Kidney glomerular epithelial cell (primary cell): ENCODE measurements at regions not wholly inside any gene's neighbourhood (a gene's known extent, or its start where the extent isn't known, plus 50 kb on each side); places are given as distances from the start of the nearest gene placed in this dataset.

Experiments used
- DNase-seq: peaks from one replicate; lab custom pipeline; 2025; lab: John Stamatoyannopoulos, UW

GRCh38 chr12:105804591-105805265, 334.0 kb downstream of the NUAK1 start:
- no peak for DNase-seq

- DNase-seq, result no peak
These were observed 332.9 kb downstream of the NUAK1 start for GRCh38 chr12:105805730-105806399.

GRCh38 chr12:105806400-105806770, 332.4 kb downstream of the NUAK1 start:
- no peak for DNase-seq

GRCh38 chr12:105812366-105812765, 326.4 kb downstream of the NUAK1 start:
- no peak for DNase-seq

- DNase-seq, result no peak
These were observed 325.6 kb downstream of the NUAK1 start for GRCh38 chr12:105813201-105813600.

GRCh38 chr12:105814283-105814682, 324.5 kb downstream of the NUAK1 start:
- DNase-seq, result no peak

GRCh38 chr12:105819549-105819948, 319.2 kb downstream of the NUAK1 start:
- no peak for DNase-seq

GRCh38 chr12:105820429-105821125, 318.2 kb downstream of the NUAK1 start:
- DNase-seq, result peak; percentile 10

GRCh38 chr12:105822131-105823105, 316.3 kb downstream of the NUAK1 start:
- no peak for DNase-seq

- no peak for DNase-seq
These were observed 314.9 kb downstream of the NUAK1 start for GRCh38 chr12:105823810-105824209.

GRCh38 chr12:105825141-105825540, 313.6 kb downstream of the NUAK1 start:
- DNase-seq, result peak; percentile 73

- no peak for DNase-seq
These were observed 307.4 kb downstream of the NUAK1 start for GRCh38 chr12:105831372-105831771.

- no peak for DNase-seq
These were observed 306.7 kb downstream of the NUAK1 start for GRCh38 chr12:105832021-105832420.

GRCh38 chr12:105832806-105833205, 305.9 kb downstream of the NUAK1 start:
- no peak for DNase-seq

- no peak for DNase-seq
These were observed 304.3 kb downstream of the NUAK1 start for GRCh38 chr12:105834496-105834895.

GRCh38 chr12:105835580-105836241, 303.0 kb downstream of the NUAK1 start:
- no peak for DNase-seq

GRCh38 chr12:105836242-105836622, 302.5 kb downstream of the NUAK1 start:
- no peak for DNase-seq

- no peak for DNase-seq
These were observed 299.1 kb downstream of the NUAK1 start for GRCh38 chr12:105839629-105840127.

- DNase-seq, result no peak
These were observed 298.4 kb downstream of the NUAK1 start for GRCh38 chr12:105840384-105840783.

GRCh38 chr12:105841840-105842239, 296.9 kb downstream of the NUAK1 start:
- DNase-seq, result no peak

- no peak for DNase-seq
These were observed 295.2 kb downstream of the NUAK1 start for GRCh38 chr12:105843561-105843960.
